Suprapubic skin (tissue), 4 donors: ENCODE measurements at regions not wholly inside any gene's neighbourhood (a gene's known extent, or its start where the extent isn't known, plus 50 kb on each side); places are given as distances from the start of the nearest gene placed in this dataset.

Experiments
- DNase-seq, 2 donors: peaks; one replicate each; pipeline ENCODE4 v3.0.0-alpha.2; 2019; ENCODE audit warnings: low spot score in 2 of 2
- H3K27ac ChIP-seq: fragments of 200-600 bp; sonication (generic); one replicate; pipeline ENCODE4 v1.5.1; 2019
- H3K27me3 ChIP-seq: fragments of 200-600 bp; sonication (generic); one replicate; pipeline ENCODE4 v1.5.1; 2019
- H3K36me3 ChIP-seq: fragments of 200-600 bp; sonication (generic); one replicate; pipeline ENCODE4 v1.5.1; 2019
- H3K4me1 ChIP-seq: fragments of 200-600 bp; sonication (generic); one replicate; pipeline ENCODE4 v1.5.1; 2019
- H3K4me3 ChIP-seq: fragments of 200-600 bp; sonication (generic); one replicate; pipeline ENCODE4 v1.5.1; 2019; ENCODE audit warnings: mild to moderate bottlenecking
- H3K9me3 ChIP-seq: fragments of 200-600 bp; sonication (generic); one replicate; pipeline ENCODE4 v1.5.1; 2019
- CTCF ChIP-seq, 2 donors: fragments of 200-600 bp in 1 of 2; fragments of 450-650 bp in 1 of 2; sonication (generic) in 1 of 2; IDR thresholded peaks; one replicate each; pipeline ENCODE4 v1.5.1; 2016 to 2019; ENCODE audit warnings: antibody characterized with exemption in 2 of 2, mild to moderate bottlenecking in 1 of 2, moderate library complexity in 1 of 2
- EP300 ChIP-seq: sonication (generic); formaldehyde crosslinking; IDR thresholded peaks from one replicate; pipeline ENCODE4 v1.6.1; 2017; ENCODE audit warnings: antibody characterized with exemption
- POLR2A ChIP-seq, 2 donors: fragments of 450-650 bp; IDR thresholded peaks; one replicate each; pipeline ENCODE4 v1.6.1; 2017; ENCODE audit warnings: antibody characterized with exemption in 2 of 2, mild to moderate bottlenecking in 2 of 2, moderate library complexity in 2 of 2
- POLR2AphosphoS5 ChIP-seq, 3 donors: sonication (generic); formaldehyde crosslinking; IDR thresholded peaks; one replicate each; pipeline ENCODE4 v1.6.1; 2017; ENCODE audit warnings: antibody characterized with exemption in 3 of 3
- WGBS: methylation state at CpG from one replicate; pipeline ENCODE4 v1.1.5; 2018; 5-methylcytosine and 5-hydroxymethylcytosine counted together

- 55% methylated on average over 7 of the region's 7 CpGs for WGBS
- TF ChIP-seq POLR2AphosphoS5 (IDR thresholded peaks at IDR 0.05) = peak in 2 of 3 donors; percentile 26 to 28
- no peak for TF ChIP-seq CTCF (IDR thresholded peaks at IDR 0.05)
- Histone ChIP-seq H3K27ac (peak overlapping the region; percentile 88), H3K9me3 (no peaks in the 10 kb centered on the region), H3K4me3 (no peak overlapping the region), H3K4me1 (peaks cover 48% of the 10 kb centered on the region), H3K36me3 (no peaks in the 10 kb centered on the region), H3K27me3 (no peaks in the 10 kb centered on the region)
- no peak for DNase-seq
Observed at GRCh38 chr9:108673386-108673785, 182.4 kb downstream of the ACTL7B start.

GRCh38 chr9:108672475-108673190 lies 183.2 kb downstream of the ACTL7B start:
- Histone ChIP-seq H3K4me3 (no peak overlapping the region), H3K4me1 (peaks cover 48% of the 10 kb centered on the region), H3K9me3 (no peaks in the 10 kb centered on the region), H3K27ac (peak overlapping the region; percentile 88), H3K27me3 (no peaks in the 10 kb centered on the region), H3K36me3 (no peaks in the 10 kb centered on the region)
- DNase-seq = no peak
- WGBS = 57% methylated on average over 7 of the region's 7 CpGs
- TF ChIP-seq EP300 = no peak
- TF ChIP-seq CTCF (IDR thresholded peaks at IDR 0.05) = no peak
- TF ChIP-seq POLR2AphosphoS5 (IDR thresholded peaks at IDR 0.05) = peak in 1 of 3 donors; percentile 15

GRCh38 chr9:108671794-108672193 lies 184.0 kb downstream of the ACTL7B start:
- Histone ChIP-seq H3K27ac (peak overlapping the region; percentile 88), H3K36me3 (no peaks in the 10 kb centered on the region), H3K4me3 (no peak overlapping the region), H3K4me1 (peaks cover 48% of the 10 kb centered on the region), H3K27me3 (no peaks in the 10 kb centered on the region), H3K9me3 (no peaks in the 10 kb centered on the region)
- WGBS = 41% methylated on average over 4 of the region's 4 CpGs
- TF ChIP-seq POLR2AphosphoS5 (IDR thresholded peaks at IDR 0.05) (no peak), CTCF (IDR thresholded peaks at IDR 0.05) (no peak), POLR2A (IDR thresholded peaks at IDR 0.05) (no peak), EP300 (no peak)
- DNase-seq = no peak

- H3K4me1 ChIP-seq = peaks cover 48% of the 10 kb centered on the region
- no peaks in the 10 kb centered on the region for H3K9me3 ChIP-seq
- no peak overlapping the region for H3K4me3 ChIP-seq
- H3K27ac ChIP-seq = peak overlapping the region; percentile 88
- WGBS = 71% methylated on average over 5 of the region's 5 CpGs
- no peak for DNase-seq
- no peaks in the 10 kb centered on the region for H3K36me3 ChIP-seq
- TF ChIP-seq POLR2A (IDR thresholded peaks at IDR 0.05) (no peak), EP300 (no peak), POLR2AphosphoS5 (IDR thresholded peaks at IDR 0.05) (peak in 1 of 3 donors; percentile 50), CTCF (IDR thresholded peaks at IDR 0.05) (peak; percentile 18 to 23)
- no peaks in the 10 kb centered on the region for H3K27me3 ChIP-seq
Observed at GRCh38 chr9:108671176-108671575, 184.6 kb downstream of the ACTL7B start.

GRCh38 chr9:108668938-108669335 lies 186.8 kb downstream of the ACTL7B start:
- TF ChIP-seq POLR2A (IDR thresholded peaks at IDR 0.05) = no peak
- no peak for TF ChIP-seq POLR2AphosphoS5 (IDR thresholded peaks at IDR 0.05)
- TF ChIP-seq CTCF (IDR thresholded peaks at IDR 0.05) = no peak
- TF ChIP-seq EP300 = no peak
- no peak overlapping the region for H3K27ac ChIP-seq
- DNase-seq = no peak
- no peaks in the 10 kb centered on the region for H3K27me3 ChIP-seq
- H3K4me3 ChIP-seq = no peak overlapping the region
- H3K4me1 ChIP-seq = peaks cover 60% of the 10 kb centered on the region
- no peaks in the 10 kb centered on the region for H3K9me3 ChIP-seq
- no peaks in the 10 kb centered on the region for H3K36me3 ChIP-seq
- 29% methylated on average over 4 of the region's 4 CpGs for WGBS
